CD14-positive monocyte (primary cell): ENCODE measurements at regions not wholly inside any gene's neighbourhood (a gene's known extent, or its start where the extent isn't known, plus 50 kb on each side); places are given as distances from the start of the nearest gene placed in this dataset.

Experiments
- DNase-seq, 3 donors: peaks; one replicate each; pipeline ENCODE4 v3.0.0-alpha.2; 2011 to 2022
- H2AFZ ChIP-seq: 2 replicates; pipeline ENCODE4 v1.6.0; 2012; ENCODE audit warnings: mild to moderate bottlenecking, low read depth, low read length, inconsistent platforms; ENCODE audit not compliant: insufficient read depth, poor library complexity, severe bottlenecking
- H3K27ac ChIP-seq, 2 donors: 1 replicate in 1 of 2; 2 replicates in 1 of 2; pipeline ENCODE4 v1.5.1; 2012 to 2013; ENCODE audit warnings: low read length in 2 of 2, control low read depth in 1 of 2, inconsistent platforms in 1 of 2, low read depth in 1 of 2, mild to moderate bottlenecking in 1 of 2
- H3K27me3 ChIP-seq, 2 donors: one replicate each; pipeline versions ENCODE4 v1.6.0 to v1.6.1; 2011 to 2013; ENCODE audit warnings: low read length in 2 of 2; ENCODE audit not compliant: control insufficient read depth in 2 of 2, insufficient read depth in 2 of 2
- H3K36me3 ChIP-seq, 2 donors: replicated peaks in 1 of 2; 1 replicate in 1 of 2; 2 replicates in 1 of 2; pipeline versions ENCODE4 v1.5.1 to v1.6.1; 2012 to 2013; ENCODE audit warnings: low read length in 2 of 2, control low read depth in 1 of 2, inconsistent platforms in 1 of 2, mild to moderate bottlenecking in 1 of 2; ENCODE audit not compliant: insufficient read depth in 2 of 2, control insufficient read depth in 1 of 2
- H3K4me1 ChIP-seq, 2 donors: 1 replicate in 1 of 2; 2 replicates in 1 of 2; pipeline versions ENCODE4 v1.5.1 to v1.6.1; 2012 to 2013; ENCODE audit warnings: low read length in 2 of 2, control low read depth in 1 of 2, inconsistent platforms in 1 of 2, mild to moderate bottlenecking in 1 of 2, moderate library complexity in 1 of 2; ENCODE audit not compliant: insufficient read depth in 2 of 2, control insufficient read depth in 1 of 2
- H3K4me2 ChIP-seq: replicated peaks from 2 replicates; pipeline ENCODE3; 2012; ENCODE audit warnings: low read length, moderate library complexity, mild to moderate bottlenecking; ENCODE audit not compliant: poor library complexity, severe bottlenecking; ENCODE audit errors: extremely low read depth
- H3K4me3 ChIP-seq, 3 experiments: fragments of 200-600 bp in 1 of 3; sonication (generic) in 1 of 3; replicated peaks in 1 of 3; 1 replicate in 2 of 3; 2 replicates in 1 of 3; pipeline ENCODE4 v1.5.1; 2011 to 2013; ENCODE audit warnings: low read length in 3 of 3, mild to moderate bottlenecking in 3 of 3, control low read depth in 2 of 3, low read depth in 2 of 3, inconsistent platforms in 1 of 3, moderate library complexity in 1 of 3
- H3K79me2 ChIP-seq: 2 replicates; pipeline ENCODE4 v1.6.0; 2012; ENCODE audit warnings: mild to moderate bottlenecking, control low read depth, inconsistent platforms, low read length, moderate library complexity; ENCODE audit not compliant: insufficient read depth
- H3K9ac ChIP-seq: 2 replicates; pipeline ENCODE4 v1.6.0; 2017; ENCODE audit warnings: low read length, mild to moderate bottlenecking; ENCODE audit not compliant: insufficient read depth, poor library complexity, severe bottlenecking
- H3K9me3 ChIP-seq, 2 donors: replicated peaks in 1 of 2; 1 replicate in 1 of 2; 2 replicates in 1 of 2; pipeline versions ENCODE4 v1.5.1 to v1.6.1; 2012 to 2013; ENCODE audit warnings: low read length in 2 of 2, control low read depth in 1 of 2; ENCODE audit not compliant: control insufficient read depth in 1 of 2, insufficient read depth in 1 of 2
- H4K20me1 ChIP-seq: 2 replicates; pipeline ENCODE4 v1.6.0; 2012; ENCODE audit warnings: mild to moderate bottlenecking, low read length, control low read depth, moderate library complexity; ENCODE audit not compliant: insufficient read depth
- H3K27ac Mint-ChIP-seq, 7 donors: one replicate each; pipeline ENCODE4 v1.8.0; 2020; ENCODE audit warnings: mild to moderate bottlenecking in 7 of 7, mixed read lengths in 7 of 7, moderate library complexity in 6 of 7, inconsistent platforms in 2 of 7
- H3K27me3 Mint-ChIP-seq, 3 donors: one replicate each; pipeline ENCODE4 v1.8.0; 2021 to 2022; ENCODE audit warnings: low read depth in 3 of 3, mild to moderate bottlenecking in 3 of 3, mixed read lengths in 3 of 3, moderate library complexity in 3 of 3, inconsistent platforms in 1 of 3
- H3K36me3 Mint-ChIP-seq, 2 donors: one replicate each; pipeline ENCODE4 v1.8.0; 2020; ENCODE audit warnings: mixed read lengths in 2 of 2, inconsistent platforms in 1 of 2, mild to moderate bottlenecking in 1 of 2
- H3K4me1 Mint-ChIP-seq: one replicate; pipeline ENCODE4 v1.8.0; 2020; ENCODE audit warnings: mild to moderate bottlenecking, mixed read lengths
- H3K4me3 Mint-ChIP-seq, 2 donors: one replicate each; pipeline ENCODE4 v1.8.0; 2020; ENCODE audit warnings: mild to moderate bottlenecking in 2 of 2, mixed read lengths in 2 of 2, moderate library complexity in 1 of 2
- H3K9me3 Mint-ChIP-seq, 7 donors: one replicate each; pipeline ENCODE4 v1.8.0; 2020 to 2022; ENCODE audit warnings: mixed read lengths in 7 of 7, mild to moderate bottlenecking in 6 of 7, moderate library complexity in 6 of 7, inconsistent platforms in 2 of 7
- CTCF ChIP-seq: fragments of 200-600 bp; IDR thresholded peaks from one replicate; pipeline ENCODE4 v1.8.0; 2022; ENCODE audit warnings: antibody characterized with exemption, mild to moderate bottlenecking
- WGBS: methylation state at CpG from one replicate; pipeline ENCODE4 v1.1.5; 2013; ENCODE audit warnings: missing lambda C conversion rate; ENCODE audit not compliant: insufficient coverage; 5-methylcytosine and 5-hydroxymethylcytosine counted together
- intact Hi-C, 2 donors: fragments of 100-400 bp; cut with micrococcal nuclease; formaldehyde crosslinking; loops; one replicate each; pipeline versions ENCODE4 v1.15.0 to v1.15.1; 2023

GRCh38 chr2:204264621-204265140 is 280.6 kb upstream of the PARD3B start:
- H3K4me2 ChIP-seq = no peak overlapping the region
- no CpG with 5 or more reads among the region's 5 CpGs for WGBS
- peaks cover 10 to 18% (median 18%) of the 10 kb centered on the region in 3 donors for H3K27me3 Mint-ChIP-seq
- H3K9me3 ChIP-seq = no peaks in the 10 kb centered on the region
- no peak for TF ChIP-seq CTCF
- peaks cover 5% of the 10 kb centered on the region for H3K4me1 Mint-ChIP-seq
- H2AFZ ChIP-seq = no peak overlapping the region
- no peak overlapping the region for H3K4me3 ChIP-seq
- no peak for DNase-seq
- H3K27ac ChIP-seq = no peak overlapping the region
- no peak overlapping the region for H3K9ac ChIP-seq
- intact Hi-C loops = no loop called here
- H4K20me1 ChIP-seq = no peaks in the 10 kb centered on the region
- no peaks in the 10 kb centered on the region for H3K36me3 Mint-ChIP-seq
- no peaks in the 10 kb centered on the region for H3K4me1 ChIP-seq
- H3K27ac Mint-ChIP-seq = no peak overlapping the region
- peak overlapping the region in 1 of 2 donors; percentile 43 for H3K4me3 Mint-ChIP-seq
- H3K79me2 ChIP-seq = no peaks in the 10 kb centered on the region
- H3K36me3 ChIP-seq = no peaks in the 10 kb centered on the region
- peaks cover 0 to 6% (median 0%) of the 10 kb centered on the region in 7 donors for H3K9me3 Mint-ChIP-seq
- peaks cover 0 to 3% of the 10 kb centered on the region in 2 donors for H3K27me3 ChIP-seq

GRCh38 chr2:204265681-204266181 is 279.5 kb upstream of the PARD3B start:
- 97% methylated on average over 5 of the region's 7 CpGs for WGBS

More at GRCh38 chr2:204265681-204266181, 279.5 kb upstream of the PARD3B start:
- peaks cover 10 to 18% (median 12%) of the 10 kb centered on the region in 3 donors for H3K27me3 Mint-ChIP-seq
- no peak overlapping the region for H3K4me3 Mint-ChIP-seq
- no peak for TF ChIP-seq CTCF
- H3K9me3 Mint-ChIP-seq = peaks cover 2 to 11% (median 5%) of the 10 kb centered on the region in 7 donors
- no peak for DNase-seq
- Histone ChIP-seq H3K27me3 (peaks cover 0 to 3% of the 10 kb centered on the region in 2 donors), H2AFZ (no peak overlapping the region), H4K20me1 (no peaks in the 10 kb centered on the region), H3K4me3 (no peak overlapping the region), H3K4me1 (no peaks in the 10 kb centered on the region), H3K27ac (no peak overlapping the region), H3K4me2 (no peak overlapping the region), H3K36me3 (no peaks in the 10 kb centered on the region), H3K9ac (no peak overlapping the region), H3K79me2 (no peaks in the 10 kb centered on the region), H3K9me3 (no peaks in the 10 kb centered on the region)
- peaks cover 5% of the 10 kb centered on the region for H3K4me1 Mint-ChIP-seq
- H3K27ac Mint-ChIP-seq = no peak overlapping the region
- intact Hi-C loops = no loop called here
- H3K36me3 Mint-ChIP-seq = no peaks in the 10 kb centered on the region
